H1 (cell line): ENCODE measurements at regions not wholly inside any gene's neighbourhood (a gene's known extent, or its start where the extent isn't known, plus 50 kb on each side); places are given as distances from the start of the nearest gene placed in this dataset.

ENCODE experiments used
- CTCF ChIA-PET: fragments of 300-600 bp; sonication (Branson Sonifier 250); formaldehyde crosslinking; loops from one replicate; lab custom pipeline; 2021; ENCODE audit not compliant: partially characterized antibody; lab: Charles Lee
- POLR2A ChIA-PET: fragments of 300-600 bp; sonication (Branson Sonifier 250); formaldehyde crosslinking; loops from one replicate; lab custom pipeline; 2021; ENCODE audit warnings: inconsistent platforms; ENCODE audit not compliant: partially characterized antibody; lab: Charles Lee
- DNase-seq, 2 experiments: peaks; one replicate each; pipeline versions ENCODE4 v3.0.0 to v3.0.0-alpha.2; 2010 to 2022; ENCODE audit warnings: low spot score in 2 of 2, low read depth in 1 of 2, mixed read lengths in 1 of 2
- FAIRE-seq: peaks from 2 replicates; lab custom pipeline; 2011; peaks lifted over from hg19 to GRCh38; lab: Jason Lieb, UNC
- H2AFZ ChIP-seq: 2 replicates; pipeline ENCODE4 v1.8.1; 2012; ENCODE audit warnings: low read length, inconsistent platforms
- H2AK5ac ChIP-seq: 2 replicates; pipeline ENCODE4 v1.6.1; 2013; ENCODE audit warnings: low read depth, low read length
- H2BK120ac ChIP-seq: replicated peaks from 2 replicates; pipeline ENCODE3; 2013; ENCODE audit warnings: low read depth, low read length, inconsistent platforms
- H2BK12ac ChIP-seq: 2 replicates; pipeline ENCODE4 v1.6.1; 2013; ENCODE audit warnings: low read depth, low read length
- H2BK15ac ChIP-seq: 2 replicates; pipeline ENCODE4 v1.6.1; 2013; ENCODE audit warnings: low read length
- H2BK20ac ChIP-seq: 2 replicates; pipeline ENCODE4 v1.6.1; 2013; ENCODE audit warnings: low read length
- H2BK5ac ChIP-seq: 2 replicates; pipeline ENCODE4 v1.6.1; 2013; ENCODE audit warnings: low read depth, low read length
- H3K14ac ChIP-seq: 2 replicates; pipeline ENCODE4 v1.6.1; 2013; ENCODE audit warnings: inconsistent platforms; ENCODE audit not compliant: insufficient read length
- H3K18ac ChIP-seq: 2 replicates; pipeline ENCODE4 v1.6.1; 2013; ENCODE audit warnings: low read length; ENCODE audit errors: extremely low read depth
- H3K23ac ChIP-seq: 2 replicates; pipeline ENCODE4 v1.6.1; 2013; ENCODE audit warnings: inconsistent platforms; ENCODE audit not compliant: insufficient read length
- H3K23me2 ChIP-seq: 2 replicates; pipeline ENCODE4 v1.6.1; 2013; ENCODE audit warnings: low read depth, low read length
- H3K27ac ChIP-seq: 2 replicates; pipeline ENCODE4 v1.6.1; 2011; ENCODE audit warnings: low read depth, low read length, inconsistent platforms
- H3K27me3 ChIP-seq, 4 experiments: replicated peaks in 1 of 4; 1 replicate in 1 of 4; 2 replicates in 3 of 4; pipeline versions ENCODE4 v1.6.1 to v1.8.1; 2011 to 2013; ENCODE audit warnings: low read length in 3 of 4, mild to moderate bottlenecking in 3 of 4, inconsistent platforms in 2 of 4, mixed read lengths in 2 of 4, moderate library complexity in 1 of 4; ENCODE audit not compliant: control insufficient read depth in 3 of 4, insufficient read depth in 3 of 4; ENCODE audit errors: extremely low read depth in 1 of 4
- H3K36me3 ChIP-seq, 4 experiments: 2 replicates each; pipeline versions ENCODE4 v1.6.1 to v1.8.1; 2011 to 2013; ENCODE audit warnings: mild to moderate bottlenecking in 4 of 4, low read length in 3 of 4, moderate library complexity in 2 of 4, control low read depth in 1 of 4, inconsistent platforms in 1 of 4; ENCODE audit not compliant: insufficient read depth in 4 of 4, control insufficient read depth in 2 of 4
- H3K4ac ChIP-seq: replicated peaks from 2 replicates; pipeline ENCODE3; 2013; ENCODE audit warnings: low read length, low read depth, mixed read lengths, inconsistent platforms; ENCODE audit not compliant: insufficient read length
- H3K4me1 ChIP-seq, 4 experiments: replicated peaks in 1 of 4; 1 replicate in 1 of 4; 2 replicates in 3 of 4; pipeline versions ENCODE4 v1.6.1 to v1.8.1; 2011 to 2013; ENCODE audit warnings: low read length in 3 of 4, inconsistent platforms in 2 of 4, mixed read lengths in 1 of 4; ENCODE audit not compliant: insufficient read depth in 4 of 4, control insufficient read depth in 3 of 4
- H3K4me2 ChIP-seq, 2 experiments: 2 replicates each; pipeline versions ENCODE4 v1.6.1 to v1.8.1; 2011 to 2013; ENCODE audit warnings: low read depth in 2 of 2, low read length in 2 of 2, control low read depth in 1 of 2, inconsistent platforms in 1 of 2, mild to moderate bottlenecking in 1 of 2; ENCODE audit not compliant: insufficient read depth in 1 of 2
- H3K4me3 ChIP-seq, 4 experiments: fragments of 200-600, 300-600 bp in 1 of 4; sonication (generic), shearing (Covaris generic), sonication (Bioruptor Twin) in 1 of 4; 2 replicates each; pipeline versions ENCODE4 v1.5.1 to v1.8.1; 2011 to 2016; ENCODE audit warnings: low read length in 4 of 4, low read depth in 3 of 4, control low read depth in 2 of 4, inconsistent platforms in 2 of 4, mild to moderate bottlenecking in 2 of 4, mixed read lengths in 1 of 4, moderate library complexity in 1 of 4; ENCODE audit not compliant: insufficient read depth in 2 of 4; ENCODE audit errors: extremely low read depth in 1 of 4
- H3K56ac ChIP-seq: replicated peaks from 2 replicates; pipeline ENCODE3; 2013; ENCODE audit warnings: low read depth, mild to moderate bottlenecking, mixed read lengths, low read length, inconsistent platforms; ENCODE audit not compliant: insufficient read length
- H3K79me1 ChIP-seq: 2 replicates; pipeline ENCODE4 v1.6.1; 2013; ENCODE audit warnings: low read depth, low read length, control low read depth
- H3K79me2 ChIP-seq, 2 experiments: 2 replicates each; pipeline versions ENCODE4 v1.6.1 to v1.8.1; 2012 to 2013; ENCODE audit warnings: low read length in 2 of 2, mild to moderate bottlenecking in 2 of 2, inconsistent platforms in 1 of 2; ENCODE audit not compliant: insufficient read depth in 2 of 2, control insufficient read depth in 1 of 2
- H3K9ac ChIP-seq, 4 experiments: replicated peaks in 1 of 4; 1 replicate in 1 of 4; 2 replicates in 3 of 4; pipeline versions ENCODE4 v1.6.1 to v1.8.1; 2011 to 2013; ENCODE audit warnings: low read depth in 3 of 4, low read length in 3 of 4, control low read depth in 2 of 4, mild to moderate bottlenecking in 2 of 4, moderate library complexity in 2 of 4, inconsistent platforms in 1 of 4; ENCODE audit errors: extremely low read depth in 1 of 4
- H3K9me3 ChIP-seq, 2 experiments: 2 replicates each; pipeline versions ENCODE4 v1.6.1 to v1.8.1; 2012 to 2013; ENCODE audit warnings: mild to moderate bottlenecking in 2 of 2, moderate library complexity in 2 of 2, control low read depth in 1 of 2, inconsistent platforms in 1 of 2, low read depth in 1 of 2, low read length in 1 of 2, mixed read lengths in 1 of 2; ENCODE audit not compliant: insufficient read depth in 2 of 2
- H4K20me1 ChIP-seq, 2 experiments: replicated peaks in 1 of 2; 2 replicates each; pipeline versions ENCODE3 to v1.8.1; 2011 to 2013; ENCODE audit warnings: inconsistent platforms in 2 of 2, low read length in 2 of 2, mild to moderate bottlenecking in 1 of 2; ENCODE audit not compliant: insufficient read depth in 2 of 2, control insufficient read depth in 1 of 2
- H4K5ac ChIP-seq: 2 replicates; pipeline ENCODE4 v1.6.1; 2013; ENCODE audit warnings: low read length, low read depth, mixed read lengths, inconsistent platforms; ENCODE audit not compliant: insufficient read length
- H4K8ac ChIP-seq: 2 replicates; pipeline ENCODE4 v1.8.0; 2013; ENCODE audit warnings: mild to moderate bottlenecking, moderate library complexity, low read length, inconsistent platforms; ENCODE audit not compliant: insufficient read depth; ENCODE audit errors: extremely low read depth
- H4K91ac ChIP-seq: replicated peaks from 2 replicates; pipeline ENCODE3; 2013; ENCODE audit warnings: low read length, mixed read lengths, inconsistent platforms; ENCODE audit not compliant: insufficient read length
- ASH2L ChIP-seq: fragments of 200-600, 300-600 bp; sonication (generic); IDR thresholded peaks from one replicate; pipeline ENCODE4 v1.7.1; 2017; ENCODE audit warnings: low read length
- BACH1 ChIP-seq: IDR thresholded peaks from 2 replicates; pipeline ENCODE4 v1.6.1; 2012; ENCODE audit warnings: low read length, improper control_type of control experiment
- BCL11A ChIP-seq, 2 experiments: IDR thresholded peaks; one replicate each; pipeline ENCODE4 v1.6.1; 2011; ENCODE audit warnings: low read depth in 2 of 2, low read length in 2 of 2, mild to moderate bottlenecking in 2 of 2
- CBX5 ChIP-seq: fragments of 300-800, 300-1000 bp; sonication (generic); IDR thresholded peaks from 2 replicates; pipeline ENCODE4 v1.7.1; 2016; ENCODE audit warnings: antibody characterized with exemption, low read length, low read depth
- CEBPB ChIP-seq: IDR thresholded peaks from 2 replicates; pipeline ENCODE4 v1.6.1; 2012; ENCODE audit warnings: low read depth, low read length
- HDAC2 ChIP-seq, 2 experiments: fragments of 300-600 bp in 1 of 2; sonication (generic) in 1 of 2; IDR thresholded peaks; 2 replicates each; pipeline ENCODE4 v1.6.1; 2011 to 2012; ENCODE audit warnings: low read depth in 2 of 2, low read length in 2 of 2, mild to moderate bottlenecking in 2 of 2, moderate library complexity in 2 of 2, borderline replicate concordance in 1 of 2, inconsistent platforms in 1 of 2
- JUN ChIP-seq: IDR thresholded peaks from 2 replicates; pipeline ENCODE4 v1.6.1; 2011; ENCODE audit warnings: low read depth, mild to moderate bottlenecking, improper control_type of control experiment, low read length
- JUND ChIP-seq: IDR thresholded peaks from 2 replicates; pipeline ENCODE4 v1.6.1; 2011; ENCODE audit warnings: mild to moderate bottlenecking, improper control_type of control experiment, low read length
- KDM4A ChIP-seq: IDR thresholded peaks from one replicate; pipeline ENCODE4 v1.7.1; 2012; ENCODE audit warnings: low read depth, mild to moderate bottlenecking, moderate library complexity, low read length, inconsistent platforms; ENCODE audit not compliant: severe bottlenecking
- PHF8 ChIP-seq: fragments of 200-600 bp; sonication (generic); conservative IDR thresholded peaks from 2 replicates; pipeline ENCODE4 v1.7.1; 2012; ENCODE audit warnings: low read depth, mild to moderate bottlenecking, inconsistent platforms, low read length, moderate library complexity
- POU5F1 ChIP-seq: IDR thresholded peaks from 2 replicates; pipeline ENCODE4 v1.6.1; 2011; ENCODE audit warnings: low read depth, mild to moderate bottlenecking, low read length, moderate library complexity
- SP4 ChIP-seq: IDR thresholded peaks from 2 replicates; pipeline ENCODE4 v1.6.1; 2012; ENCODE audit warnings: low read length, inconsistent platforms
- TAF1 ChIP-seq: IDR thresholded peaks from 2 replicates; pipeline ENCODE4 v1.6.1; 2011; ENCODE audit warnings: mild to moderate bottlenecking, low read depth, low read length
- WGBS, 2 experiments: shearing (Covaris generic) in 1 of 2; methylation state at CpG; one replicate each; pipeline versions ENCODE4 v1.1.6 to v1.1.7; 2013 to 2015; ENCODE audit warnings: low lambda C conversion rate in 2 of 2, mixed read lengths in 2 of 2, inconsistent platforms in 1 of 2, low coverage in 1 of 2, missing lambda C conversion rate in 1 of 2; ENCODE audit not compliant: insufficient replicate concordance in 2 of 2, insufficient coverage in 1 of 2, insufficient read length in 1 of 2; ENCODE audit errors: extremely low coverage in 1 of 2, missing lambda C conversion rate in 1 of 2; 5-methylcytosine and 5-hydroxymethylcytosine counted together

GRCh38 chr16:56137269-56137668 is 54.0 kb upstream of the GNAO1 start:
- Histone ChIP-seq H3K4me3 (no peak overlapping the region), H3K4ac (no peak overlapping the region), H3K79me2 (no peaks in the 10 kb centered on the region), H3K18ac (no peak overlapping the region), H3K4me1 (no peaks in the 10 kb centered on the region), H2BK20ac (no peak overlapping the region), H3K4me2 (no peak overlapping the region), H3K9me3 (no peaks in the 10 kb centered on the region), H4K8ac (no peak overlapping the region), H4K5ac (no peak overlapping the region), H3K14ac (no peak overlapping the region), H2BK12ac (no peak overlapping the region), H3K9ac (no peak overlapping the region), H3K36me3 (no peaks in the 10 kb centered on the region), H3K27me3 (no peaks in the 10 kb centered on the region), H2BK5ac (no peak overlapping the region), H3K23me2 (no peaks in the 10 kb centered on the region), H4K91ac (no peak overlapping the region), H2BK120ac (no peak overlapping the region), H3K79me1 (no peaks in the 10 kb centered on the region), H3K23ac (no peak overlapping the region), H3K27ac (no peak overlapping the region), H3K56ac (no peak overlapping the region), H4K20me1 (no peaks in the 10 kb centered on the region), H2AK5ac (no peak overlapping the region), H2BK15ac (no peak overlapping the region), H2AFZ (peak overlapping the region; percentile 72; the same call in 1 of the 2 replicates)
- POLR2A ChIA-PET = no interaction called here
- no peak for FAIRE-seq
- CTCF ChIA-PET = no interaction called here
- no peak for DNase-seq
- WGBS, 2 experiments = 88% methylated on average over 5 of the region's 5 CpGs; no CpG with 5 or more reads in 1 of the 2 experiments
- TF ChIP-seq PHF8 = no peak
- TF ChIP-seq CEBPB = no peak
- no peak for TF ChIP-seq ASH2L
- no peak for TF ChIP-seq KDM4A
- TF ChIP-seq JUND = no peak
- no peak for TF ChIP-seq TAF1
- TF ChIP-seq BACH1 = no peak
- TF ChIP-seq HDAC2 (IDR thresholded peaks at IDR 0.05; ENCODE audit: borderline replicate concordance in 1 of 2, low read depth in 2 of 2, low read length in 2 of 2) = no peak
- TF ChIP-seq POU5F1 = no peak
- no peak for TF ChIP-seq CBX5
- no peak for TF ChIP-seq SP4
- TF ChIP-seq JUN = no peak
- no peak for TF ChIP-seq BCL11A (IDR thresholded peaks at IDR 0.05; ENCODE audit: low read depth in 2 of 2, low read length in 2 of 2)
